K562 (cell line): ENCODE measurements at regions not wholly inside any gene's neighbourhood (a gene's known extent, or its start where the extent isn't known, plus 50 kb on each side); places are given as distances from the start of the nearest gene placed in this dataset.

ENCODE experiments used
- ATAC-seq: fragments of 200-7000 bp; cut with Tn5 transposase; 3 replicates; pipeline ENCODE4 v1.9.1; 2020; ENCODE audit warnings: moderate library complexity
- BruUV-seq: library from RNA; stranded (reverse); fragments of 400-500 nt; replicated peaks from 2 replicates; lab custom pipeline; 2021; lab: Mats Ljungman, UMichigan
- CTCF ChIA-PET: fragments of 300-600 bp; formaldehyde crosslinking; extraction: SDS; loops from one replicate; lab custom pipeline; 2021; ENCODE audit warnings: low intra/inter-chr PET ratio; lab: Yijun Ruan, JAX
- POLR2A ChIA-PET: fragments of 300-600, 350-650 bp; sonication (Branson Sonifier 250); formaldehyde crosslinking; extraction: SDS; loops from one replicate; lab custom pipeline; 2021; ENCODE audit warnings: antibody characterized with exemption, inconsistent platforms; lab: Yijun Ruan, JAX
- DNase-seq, 4 experiments: peaks; one replicate each; pipeline versions ENCODE4 v3.0.0 to v3.0.0-alpha.2; 2011 to 2018; ENCODE audit warnings: low spot score in 3 of 4, mixed read lengths in 3 of 4; ENCODE audit errors: extremely low read depth in 1 of 4
- FAIRE-seq: peaks from 2 replicates; lab custom pipeline; 2011; peaks lifted over from hg19 to GRCh38; lab: Jason Lieb, UNC
- H2AFZ ChIP-seq: 2 replicates; pipeline ENCODE4 v1.6.0; 2011; ENCODE audit warnings: low read depth, low read length, control low read depth, inconsistent platforms
- H3K27ac ChIP-seq: fragments of 200-600 bp; 3 replicates; pipeline ENCODE4 v1.8.0; 2011; ENCODE audit warnings: low read depth, mild to moderate bottlenecking, control low read depth, inconsistent platforms, low read length, moderate library complexity, mixed read lengths; ENCODE audit errors: extremely low read depth
- H3K27me3 ChIP-seq, 2 experiments: fragments of 300-600 bp in 1 of 2; 2 replicates in 1 of 2; 3 replicates in 1 of 2; pipeline versions ENCODE4 v1.6.0 to v1.8.0; 2011; ENCODE audit warnings: inconsistent platforms in 2 of 2, low read length in 2 of 2, mild to moderate bottlenecking in 1 of 2, mixed read lengths in 1 of 2, moderate library complexity in 1 of 2; ENCODE audit not compliant: control insufficient read depth in 2 of 2, insufficient read depth in 2 of 2
- H3K36me3 ChIP-seq: fragments of 300-600 bp; 3 replicates; pipeline ENCODE4 v1.8.0; 2011; ENCODE audit warnings: mild to moderate bottlenecking, low read length, inconsistent platforms; ENCODE audit not compliant: control insufficient read depth, insufficient read depth
- H3K4me1 ChIP-seq, 2 experiments: fragments of 200-600 bp in 1 of 2; replicated peaks in 1 of 2; 2 replicates in 1 of 2; 3 replicates in 1 of 2; pipeline versions ENCODE4 v1.5.1 to v1.8.0; 2011; ENCODE audit warnings: inconsistent platforms in 2 of 2, low read length in 2 of 2, mild to moderate bottlenecking in 1 of 2, mixed read lengths in 1 of 2, moderate library complexity in 1 of 2; ENCODE audit not compliant: control insufficient read depth in 2 of 2, insufficient read depth in 2 of 2
- H3K4me2 ChIP-seq: 2 replicates; pipeline ENCODE4 v1.6.1; 2011; ENCODE audit warnings: low read length, control low read depth, inconsistent platforms, mixed read lengths; ENCODE audit not compliant: insufficient read depth
- H3K4me3 ChIP-seq: fragments of 200-600 bp; sonication (generic), shearing (Covaris generic); 2 replicates; pipeline ENCODE4 v1.5.1; 2016; ENCODE audit warnings: control low read depth, inconsistent platforms
- H3K79me2 ChIP-seq: fragments of 200-600 bp; 3 replicates; pipeline ENCODE4 v1.8.0; 2011; ENCODE audit warnings: low read length, inconsistent platforms; ENCODE audit not compliant: control insufficient read depth, insufficient read depth
- H3K9ac ChIP-seq, 2 experiments: 2 replicates each; pipeline versions ENCODE4 v1.6.0 to v1.6.1; 2011; ENCODE audit warnings: low read depth in 2 of 2, low read length in 2 of 2, control low read depth in 1 of 2, inconsistent platforms in 1 of 2, mild to moderate bottlenecking in 1 of 2, mixed read lengths in 1 of 2; ENCODE audit not compliant: insufficient read depth in 1 of 2
- H3K9me1 ChIP-seq: one replicate; pipeline ENCODE4 v1.6.0; 2011; ENCODE audit warnings: inconsistent platforms, mild to moderate bottlenecking, low read length, moderate library complexity; ENCODE audit not compliant: control insufficient read depth, insufficient read depth
- H3K9me3 ChIP-seq: replicated peaks from 2 replicates; pipeline ENCODE4 v1.5.1; 2011; ENCODE audit warnings: low read depth, low read length, inconsistent platforms; ENCODE audit not compliant: control insufficient read depth, insufficient read depth
- H4K20me1 ChIP-seq: replicated peaks from 2 replicates; pipeline ENCODE4 v1.6.1; 2011; ENCODE audit warnings: low read length, inconsistent platforms, mixed read lengths; ENCODE audit not compliant: control insufficient read depth, insufficient read depth
- FOSL1 ChIP-seq: fragments of 200-800 bp; sonication (Bioruptor generic); conservative IDR thresholded peaks from 2 replicates; pipeline ENCODE4 v1.6.1; 2016; ENCODE audit warnings: missing genetic modification characterization, missing compliant biosample characterization
- GATAD2A ChIP-seq: fragments of 450-650 bp; IDR thresholded peaks from 2 replicates; pipeline ENCODE4 v1.6.1; 2017
- HCFC1 ChIP-seq: IDR thresholded peaks from 2 replicates; pipeline ENCODE4 v1.6.1; 2012; ENCODE audit warnings: low read depth, low read length, improper control_type of control experiment
- JUND ChIP-seq, 2 experiments: IDR thresholded peaks; 2 replicates in 1 of 2; 3 replicates in 1 of 2; pipeline ENCODE4 v1.6.1; 2011; ENCODE audit warnings: borderline replicate concordance in 2 of 2, low read depth in 2 of 2, low read length in 2 of 2, improper control_type of control experiment in 1 of 2, missing biosample characterization in 1 of 2, missing genetic modification characterization in 1 of 2, missing genetic modification reagents in 1 of 2
- LCOR ChIP-seq: sonication (generic); formaldehyde crosslinking; IDR thresholded peaks from 2 replicates; pipeline ENCODE4 v1.8.0; 2022; ENCODE audit warnings: mild to moderate bottlenecking, missing genetic modification reagents
- NFYB ChIP-seq: IDR thresholded peaks from 2 replicates; pipeline ENCODE4 v1.6.1; 2011; ENCODE audit warnings: mild to moderate bottlenecking, moderate library complexity; ENCODE audit not compliant: insufficient read length; ENCODE audit errors: extremely low read depth
- PPARD ChIP-seq: fragments of 250-450 bp; sonication (Bioruptor Pico); IDR thresholded peaks from 2 replicates; pipeline ENCODE4 v1.8.0; 2022; ENCODE audit warnings: inconsistent platforms, mild to moderate bottlenecking, moderate library complexity
- RBM17 ChIP-seq: fragments of 200-400 bp; formaldehyde crosslinking; IDR thresholded peaks from 2 replicates; pipeline ENCODE4 v1.6.1; 2017; ENCODE audit warnings: low read depth, mild to moderate bottlenecking, low read length, borderline replicate concordance
- SIX5 ChIP-seq, 2 experiments: IDR thresholded peaks; 2 replicates each; pipeline ENCODE4 v1.6.1; 2011; ENCODE audit warnings: low read length in 2 of 2, borderline replicate concordance in 1 of 2, low read depth in 1 of 2, mild to moderate bottlenecking in 1 of 2, moderate library complexity in 1 of 2; ENCODE audit not compliant: insufficient read depth in 1 of 2
- SMARCB1 ChIP-seq: IDR thresholded peaks from 2 replicates; pipeline ENCODE4 v1.6.1; 2011; ENCODE audit warnings: improper control_type of control experiment, low read depth; ENCODE audit not compliant: insufficient read length
- ZNF143 ChIP-seq: sonication (generic); formaldehyde crosslinking; IDR thresholded peaks from 2 replicates; pipeline ENCODE4 v1.9.0; 2022; ENCODE audit warnings: mild to moderate bottlenecking, missing genetic modification reagents
- ZNF175 ChIP-seq: fragments of 200-800 bp; sonication (Bioruptor generic); IDR thresholded peaks from 2 replicates; pipeline ENCODE4 v1.6.1; 2016; ENCODE audit warnings: low read depth, mild to moderate bottlenecking, missing genetic modification characterization, missing compliant biosample characterization
- in situ Hi-C: fragments of 300-500 bp; cut with MboI; formaldehyde crosslinking; loops from 4 replicates; pipeline ENCODE4 v1.15.0; 2018; ENCODE audit warnings: inconsistent platforms, mixed read lengths
- intact Hi-C: fragments of 100-400 bp; cut with micrococcal nuclease; formaldehyde crosslinking; loops from 2 replicates; pipeline ENCODE4 v1.14.2; 2022
- TF ChIP-seq, protein P1 (sequence below): conservative IDR thresholded peaks from 2 replicates; pipeline ENCODE4 v1.6.1; 2011; ENCODE audit warnings: low read depth, mild to moderate bottlenecking, low read length; ENCODE audit not compliant: control insufficient read depth

GRCh38 chr16:86951831-86952598 lies 365.2 kb downstream of the C16orf95 start (continued):
- TF ChIP-seq ZNF175 (CRISPR knock-in tag) (peak; percentile 75; the same call in 1 of the 2 replicates), LCOR (CRISPR knock-in tag) (0 out of 2 replicates have a peak, but pooled peaks have one; percentile 31), PPARD (CRISPR knock-in tag) (no peak), FOSL1 (tag) (peak; percentile 93), RBM17 (no peak), JUND (IDR thresholded peaks at IDR 0.05; ENCODE audit: borderline replicate concordance, low read depth, low read length) (peak; percentile 78), JUND (tag; IDR thresholded peaks at IDR 0.05; ENCODE audit: borderline replicate concordance, low read depth, low read length) (peak; percentile 76; the same call in 2 of the 3 replicates)

GRCh38 chr16:86952769-86953168 lies 364.4 kb downstream of the C16orf95 start:
- Histone ChIP-seq H3K4me2 (no peak overlapping the region), H3K27me3 (peaks cover 0 to 40% of the 10 kb centered on the region in 2 experiments; a peak in 3 of 5 replicates), H3K79me2 (no peaks in the 10 kb centered on the region), H3K9me3 (peaks cover 2% of the 10 kb centered on the region; the same call in 1 of the 2 replicates), H3K4me3 (no peak overlapping the region)
- CTCF ChIA-PET, result no interaction called here
- BruUV-seq, result no TSS peak
- TF ChIP-seq SMARCB1 (no peak), SIX5 (IDR thresholded peaks at IDR 0.05; ENCODE audit: borderline replicate concordance in 1 of 2, insufficient read depth in 1 of 2, low read depth in 1 of 2, low read length in 2 of 2) (peak in 1 of 2 experiments; percentile 23; a peak in 1 of 4 replicates), NFYB (peak; percentile 20), GATAD2A (no peak), HCFC1 (peak; percentile 53; the same call in 1 of the 2 replicates), ZNF143 (CRISPR knock-in tag) (peak; percentile 47; the same call in 1 of the 2 replicates)
- TF ChIP-seq, protein P1, sequence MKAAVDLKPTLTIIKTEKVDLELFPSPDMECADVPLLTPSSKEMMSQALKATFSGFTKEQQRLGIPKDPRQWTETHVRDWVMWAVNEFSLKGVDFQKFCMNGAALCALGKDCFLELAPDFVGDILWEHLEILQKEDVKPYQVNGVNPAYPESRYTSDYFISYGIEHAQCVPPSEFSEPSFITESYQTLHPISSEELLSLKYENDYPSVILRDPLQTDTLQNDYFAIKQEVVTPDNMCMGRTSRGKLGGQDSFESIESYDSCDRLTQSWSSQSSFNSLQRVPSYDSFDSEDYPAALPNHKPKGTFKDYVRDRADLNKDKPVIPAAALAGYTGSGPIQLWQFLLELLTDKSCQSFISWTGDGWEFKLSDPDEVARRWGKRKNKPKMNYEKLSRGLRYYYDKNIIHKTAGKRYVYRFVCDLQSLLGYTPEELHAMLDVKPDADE, result no peak
- TF ChIP-seq, all 486 proteins: peak for 4
- in situ Hi-C loops, result no loop called here
- POLR2A ChIA-PET, result interaction anchor here (0.6 kb wide), 1 partner anchor 39 kb away, joined by 3 read pairs; no protein-coding TSS in a partner anchor
- peaks cover 0 to 6% of the 10 kb centered on the region in 2 experiments; a peak in 2 of 5 replicates for H3K4me1 ChIP-seq
- no peak overlapping the region for H2AFZ ChIP-seq
- FAIRE-seq (no peak), ATAC-seq (no peak), DNase-seq (no peak)
- H4K20me1 ChIP-seq, result no peaks in the 10 kb centered on the region; the same call in 1 of the 2 replicates
- no peak overlapping the region for H3K27ac ChIP-seq
- no peak overlapping the region for H3K9ac ChIP-seq
- no peaks in the 10 kb centered on the region for H3K36me3 ChIP-seq
- no peaks in the 10 kb centered on the region for H3K9me1 ChIP-seq
- intact Hi-C loops, result no loop called here
